COR-L47 (cell line): ENCODE measurements at regions not wholly inside any gene's neighbourhood (a gene's known extent, or its start where the extent isn't known, plus 50 kb on each side); places are given as distances from the start of the nearest gene placed in this dataset.
"Not testable (repeated sequence)": the region's sequence is repeated elsewhere in the genome, so short reads cannot be mapped to it uniquely, and the experiment has no call there.

Experiments
- DNase-seq: peaks from one replicate; lab custom pipeline; 2025; lab: John Stamatoyannopoulos, UW

DNA sequence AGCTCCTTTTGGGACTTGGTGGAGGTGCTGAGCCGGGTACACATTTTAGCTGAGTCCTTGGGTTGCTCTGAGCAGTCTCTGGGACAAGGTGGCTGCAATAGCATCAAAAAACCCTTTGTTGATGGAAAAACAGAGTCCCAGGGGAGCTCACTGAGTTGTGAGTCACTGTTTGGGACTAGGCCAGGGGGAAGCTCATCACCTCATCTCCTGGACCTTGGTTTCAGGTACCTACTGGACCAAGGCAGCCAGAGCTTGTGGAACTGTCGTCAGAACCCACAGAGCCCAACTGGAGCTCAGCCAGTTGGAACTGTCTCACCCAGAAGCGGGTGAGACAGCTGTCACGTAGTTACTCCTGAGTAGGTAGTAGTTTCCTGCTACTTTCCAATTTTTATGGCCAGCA lies 146.7 kb downstream of the HLX start:
- no peak for DNase-seq

GRCh38 chr1:221029981-221030649 lies 150.9 kb downstream of the HLX start:
- no peak for DNase-seq

- DNase-seq, result no peak
These were observed 151.7 kb downstream of the HLX start for GRCh38 chr1:221030990-221031389.

GRCh38 chr1:221031458-221032203 lies 152.4 kb downstream of the HLX start:
- DNase-seq, result no peak

GRCh38 chr1:221032204-221032585 lies 153.0 kb downstream of the HLX start:
- DNase-seq, result no peak

GRCh38 chr1:221032637-221033280 lies 153.5 kb downstream of the HLX start:
- DNase-seq, result no peak

GRCh38 chr1:221035662-221036153 lies 156.5 kb downstream of the HLX start:
- no peak for DNase-seq

- no peak for DNase-seq
These were observed 160.4 kb downstream of the HLX start for GRCh38 chr1:221039616-221040015.

DNA sequence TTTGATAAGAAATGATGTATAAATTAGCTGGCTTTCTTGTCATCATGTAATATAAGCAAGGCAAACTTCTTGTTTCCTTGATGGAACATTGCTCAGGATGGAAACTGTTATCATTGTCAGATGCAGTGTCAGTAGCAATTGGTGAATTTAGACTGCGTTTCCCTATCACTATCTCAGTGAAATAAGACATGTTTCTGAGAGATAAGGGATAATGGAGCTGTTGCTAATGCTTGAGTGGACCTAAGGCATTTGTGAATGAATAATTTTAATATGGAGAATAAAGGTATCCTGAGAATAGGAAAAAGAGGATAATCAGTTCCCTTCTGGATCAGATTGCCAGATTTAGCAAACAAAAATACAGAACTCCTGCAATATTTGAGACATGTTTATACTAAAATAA lies 160.9 kb downstream of the HLX start:
- DNase-seq, result no peak

GRCh38 chr1:221040691-221041285 lies 161.5 kb downstream of the HLX start:
- DNase-seq, result no peak

GRCh38 chr1:221044538-221044937 lies 165.3 kb downstream of the HLX start:
- no peak for DNase-seq

DNA sequence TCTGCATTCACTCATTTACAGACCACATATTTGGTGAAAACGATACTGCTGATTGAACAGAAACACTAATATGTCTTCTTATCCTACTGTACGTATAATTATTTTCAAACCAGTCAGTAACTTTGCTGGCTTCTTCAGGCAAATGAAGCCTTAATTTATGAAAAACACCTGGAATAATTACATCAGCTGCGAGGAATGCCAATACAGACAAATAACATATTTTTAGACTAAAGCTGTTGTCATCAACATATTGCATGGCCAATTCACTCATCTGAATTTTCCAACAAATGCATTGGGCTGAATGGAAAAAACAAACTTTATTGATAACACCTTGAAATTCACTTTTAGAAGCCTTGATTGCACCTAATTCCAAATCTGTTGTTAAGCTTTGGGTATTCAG lies 165.9 kb downstream of the HLX start:
- no peak for DNase-seq

- DNase-seq, result no peak
These were observed 166.9 kb downstream of the HLX start for GRCh38 chr1:221045842-221046831.

DNA sequence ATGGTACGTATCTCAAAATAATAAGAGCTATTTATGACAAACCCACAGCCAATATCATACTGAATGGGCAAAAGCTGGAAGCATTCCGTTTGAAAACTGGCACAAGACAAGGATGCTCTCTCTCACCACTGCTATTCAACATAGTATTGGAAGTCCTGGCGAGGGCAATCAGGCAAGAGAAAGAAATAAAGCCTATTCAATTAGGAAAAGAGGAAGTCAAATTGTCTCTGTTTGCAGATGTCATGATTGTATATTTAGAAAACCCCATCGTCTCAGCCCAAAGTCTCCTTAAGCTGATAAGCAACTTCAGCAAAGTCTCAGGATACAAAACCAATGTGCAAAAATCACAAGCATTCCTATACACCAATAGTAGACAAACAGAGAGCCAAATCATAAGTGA lies 172.1 kb downstream of the HLX start:
- DNase-seq, result not testable (repeated sequence)

DNA sequence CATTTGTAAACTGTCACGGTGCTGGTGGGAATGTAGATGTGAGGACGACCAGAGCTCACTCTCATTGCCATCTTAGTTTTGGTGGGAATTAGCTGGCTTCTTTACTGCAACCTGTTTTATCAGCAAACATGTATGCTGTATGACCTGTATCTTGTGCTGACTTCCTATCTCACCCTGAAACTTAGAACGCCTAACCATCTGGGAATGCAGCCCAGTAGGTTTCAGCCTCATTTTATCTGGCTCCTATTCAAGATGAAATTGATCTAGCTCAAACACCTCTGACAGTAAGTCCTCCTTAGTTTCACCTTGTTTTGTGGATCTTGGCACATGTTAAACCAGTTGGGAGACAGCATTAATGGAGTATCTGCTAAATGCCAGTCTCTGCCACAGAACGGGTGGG lies 174.6 kb downstream of the HLX start:
- no peak for DNase-seq

GRCh38 chr1:221059506-221059905 lies 180.3 kb downstream of the HLX start:
- DNase-seq, result no peak

- no peak for DNase-seq
These were observed 184.4 kb downstream of the HLX start for GRCh38 chr1:221063651-221064050.

DNA sequence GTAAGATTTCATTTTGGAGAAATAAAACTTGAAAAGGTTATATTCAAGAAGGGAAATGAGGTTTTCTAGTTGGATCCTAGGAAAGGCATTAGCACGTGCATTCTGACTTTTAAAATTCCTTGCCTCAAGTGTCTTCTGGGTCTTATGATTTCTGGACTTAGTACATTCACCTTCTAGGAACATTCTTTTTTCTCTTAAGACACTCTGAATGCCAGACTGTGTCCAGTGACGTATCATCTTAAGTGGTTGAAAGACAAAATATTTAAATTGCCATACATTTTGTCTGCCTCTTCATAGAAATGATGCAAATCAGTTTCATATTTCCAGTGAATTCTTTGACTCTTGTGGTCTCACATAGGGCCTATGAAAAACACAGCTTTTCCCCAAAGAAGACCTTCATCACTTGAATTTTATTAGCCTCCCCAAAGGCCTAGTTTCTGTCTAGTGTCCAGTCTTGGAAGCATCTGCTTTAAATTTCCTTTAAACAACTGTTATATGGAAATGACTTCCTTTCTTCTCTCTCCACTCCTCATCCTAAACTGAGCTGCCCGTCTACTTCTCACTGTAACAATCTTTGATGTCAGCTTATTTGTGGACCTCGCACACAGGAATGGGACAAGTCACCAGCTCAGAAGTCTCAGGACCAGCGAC lies 187.2 kb downstream of the HLX start:
- no peak for DNase-seq

GRCh38 chr1:221067721-221068120 lies 188.5 kb downstream of the HLX start:
- DNase-seq, result no peak

DNA sequence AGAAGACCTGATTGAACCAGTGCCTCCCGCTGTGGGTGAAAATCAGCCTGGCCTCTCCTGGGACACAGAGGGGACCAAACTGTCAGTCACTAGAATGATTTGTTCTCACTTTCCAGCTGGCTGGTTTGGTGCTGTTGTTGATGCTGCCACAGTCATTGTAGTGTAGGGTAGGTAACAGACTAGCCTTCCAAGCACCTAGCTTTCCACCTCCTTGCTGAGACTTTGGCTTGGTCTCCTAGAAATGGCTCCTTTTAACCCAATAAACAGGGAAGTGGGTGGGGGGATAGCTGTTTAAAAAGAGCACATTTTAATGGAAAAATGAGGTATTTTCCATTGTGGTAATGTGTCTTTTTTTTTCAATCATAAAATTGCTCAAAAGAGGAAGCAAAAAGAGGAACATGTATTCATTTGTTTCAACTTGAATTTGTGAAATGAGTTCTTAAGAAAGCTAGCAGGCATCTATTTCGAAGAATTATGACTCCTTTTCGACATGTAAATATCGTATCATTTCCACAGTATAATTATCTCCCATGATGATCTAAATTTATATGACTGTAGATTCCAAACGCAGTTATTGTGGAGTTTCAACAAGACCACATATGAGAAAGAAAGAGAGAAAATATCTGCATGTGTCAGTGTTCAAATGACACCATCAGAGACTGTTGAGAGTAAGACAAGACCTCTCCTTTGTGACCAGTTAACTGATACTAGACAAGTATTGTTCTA lies 190.1 kb downstream of the HLX start:
- DNase-seq, result no peak
